Stimulated activated CD4-positive, alpha-beta T cell treated with anti-CD3 and anti-CD28 coated beads, Interleukin-2, amount 100 ng/mL, for 48 hours (primary cell): ENCODE measurements at regions not wholly inside any gene's neighbourhood (a gene's known extent, or its start where the extent isn't known, plus 50 kb on each side); places are given as distances from the start of the nearest gene placed in this dataset.

ENCODE experiments used
- DNase-seq, 2 donors: peaks; one replicate each; pipeline ENCODE4 v3.0.0-alpha.2; 2020

DNA sequence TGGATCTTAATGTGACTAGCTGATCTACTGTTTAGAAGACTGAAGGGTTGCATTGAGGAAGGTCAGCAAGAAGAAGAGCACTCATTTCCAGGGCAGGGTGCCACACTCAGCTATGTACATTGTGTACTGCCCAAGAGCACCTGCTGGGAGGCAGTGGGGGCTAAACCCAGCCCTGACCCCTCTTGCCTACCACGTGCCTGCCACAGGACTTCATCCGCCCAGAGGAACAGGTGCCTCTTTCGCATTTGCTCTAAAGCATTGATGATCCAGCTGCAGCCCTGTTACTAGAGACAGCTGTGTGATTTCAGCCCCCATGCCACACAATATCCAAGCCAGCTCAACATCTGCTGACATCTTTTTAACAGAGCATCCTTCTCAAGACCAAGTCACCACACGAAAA is 341.8 kb downstream of the LMX1A start:
- DNase-seq: no peak

DNA sequence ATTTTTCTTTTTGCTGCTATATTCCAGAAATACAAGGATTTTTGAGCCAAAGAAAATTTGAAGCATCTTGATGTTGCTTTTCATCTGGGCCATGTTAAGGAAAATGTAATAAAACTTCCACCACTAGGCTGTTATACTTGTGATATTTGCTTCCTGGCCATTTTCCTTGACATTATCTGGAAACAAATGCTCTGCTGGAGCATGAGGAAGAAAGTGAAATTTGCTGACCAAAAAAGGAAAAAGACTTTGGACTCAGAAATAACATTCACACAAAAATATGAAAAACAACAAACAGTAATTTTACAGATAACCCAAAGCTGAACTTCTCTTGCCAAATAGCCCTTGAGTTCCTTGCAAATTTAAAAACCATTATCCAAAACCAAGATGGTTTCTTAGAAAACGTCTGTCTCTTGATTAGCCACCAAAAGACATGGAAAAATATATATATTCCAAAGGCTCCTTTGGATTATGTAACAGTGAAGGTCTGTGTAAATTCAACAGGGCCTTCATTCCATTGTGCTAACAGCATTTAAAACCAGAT is 344.5 kb downstream of the LMX1A start:
- no peak for DNase-seq

DNA sequence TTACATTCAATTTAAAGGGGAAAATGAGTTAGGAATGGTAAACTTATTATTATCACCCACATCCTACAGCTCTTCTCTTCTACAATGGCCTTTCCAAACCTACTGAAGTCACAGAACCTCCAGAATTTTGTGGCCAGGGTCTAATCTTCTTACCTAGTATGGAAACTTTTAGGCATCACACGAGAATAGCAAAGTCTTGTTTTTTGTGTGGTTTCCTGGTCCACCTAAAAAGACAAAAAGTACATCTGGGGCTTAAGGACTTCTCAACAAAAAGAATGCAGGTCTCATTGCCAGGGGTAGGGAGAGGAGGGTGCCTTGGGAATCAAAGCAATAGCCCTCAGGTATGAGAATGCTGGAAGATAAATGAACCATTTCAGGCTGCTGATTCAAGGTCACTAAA is 345.3 kb downstream of the LMX1A start:
- no peak for DNase-seq

DNA sequence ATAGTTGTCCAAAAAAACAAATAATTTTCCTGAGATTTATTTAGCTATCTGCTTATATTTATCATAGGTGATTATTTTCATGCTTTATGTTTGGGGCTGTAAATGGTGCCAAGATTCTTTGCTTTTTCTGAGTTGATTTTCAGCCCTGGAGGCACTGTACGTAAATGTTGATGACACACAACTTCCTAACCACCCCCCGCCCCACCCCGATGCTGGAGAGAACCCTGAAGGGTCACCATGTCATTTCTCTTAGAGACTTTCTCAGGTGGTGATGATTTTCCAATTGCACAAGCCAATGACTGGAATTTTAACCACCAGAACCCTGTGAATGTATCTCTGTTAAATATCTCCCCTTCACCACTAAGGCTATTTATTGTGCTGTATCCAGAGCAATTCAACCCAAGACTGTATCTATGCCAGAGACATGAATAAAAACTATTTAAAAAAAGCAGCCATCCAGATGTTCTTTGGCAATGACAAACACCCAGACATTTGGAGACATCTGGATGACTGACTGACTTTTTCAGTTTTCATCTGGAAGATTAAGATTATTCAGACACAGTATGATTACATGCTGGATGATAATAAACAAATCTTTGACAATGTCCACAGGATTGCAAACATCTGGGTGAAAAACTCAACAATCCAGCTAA is 346.0 kb downstream of the LMX1A start:
- no peak for DNase-seq

DNA sequence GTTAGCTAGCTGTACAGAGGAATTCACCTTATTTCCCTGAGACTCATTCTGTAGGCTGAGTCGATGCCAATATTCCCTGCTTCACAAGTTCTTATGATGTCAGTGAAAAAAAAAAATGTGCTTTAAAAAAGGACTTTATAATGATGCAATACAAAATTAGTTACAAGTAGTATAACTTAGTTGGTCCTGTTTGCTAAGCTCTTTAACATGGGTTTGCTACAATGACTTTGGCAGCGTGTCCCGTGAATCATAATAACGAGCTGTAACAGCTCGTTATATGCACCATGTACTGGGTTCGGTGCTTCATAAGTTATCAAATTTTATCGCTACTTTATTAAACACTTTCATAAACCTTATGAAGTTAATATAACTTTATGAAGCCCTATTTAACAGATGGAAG is 349.7 kb downstream of the LMX1A start:
- no peak for DNase-seq

DNA sequence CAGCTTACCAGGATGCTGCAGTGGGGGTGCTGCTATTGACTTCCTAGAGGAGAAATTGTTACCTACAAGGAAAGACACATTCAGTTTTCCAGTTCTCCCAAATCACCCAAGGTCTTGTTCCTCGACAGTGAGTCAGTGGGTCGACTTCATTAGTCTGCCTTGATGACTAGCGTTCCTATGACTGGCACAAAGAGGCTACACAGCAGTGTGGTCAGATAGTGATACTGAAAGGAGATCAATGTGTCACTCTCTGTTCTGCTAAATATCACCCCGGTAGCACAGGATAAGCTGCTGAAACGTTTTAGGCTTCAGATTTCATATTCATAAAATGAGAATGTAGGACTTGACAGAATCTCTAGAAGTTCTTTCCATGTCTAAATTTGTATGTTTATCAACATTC is 357.4 kb downstream of the LMX1A start:
- no peak for DNase-seq

DNA sequence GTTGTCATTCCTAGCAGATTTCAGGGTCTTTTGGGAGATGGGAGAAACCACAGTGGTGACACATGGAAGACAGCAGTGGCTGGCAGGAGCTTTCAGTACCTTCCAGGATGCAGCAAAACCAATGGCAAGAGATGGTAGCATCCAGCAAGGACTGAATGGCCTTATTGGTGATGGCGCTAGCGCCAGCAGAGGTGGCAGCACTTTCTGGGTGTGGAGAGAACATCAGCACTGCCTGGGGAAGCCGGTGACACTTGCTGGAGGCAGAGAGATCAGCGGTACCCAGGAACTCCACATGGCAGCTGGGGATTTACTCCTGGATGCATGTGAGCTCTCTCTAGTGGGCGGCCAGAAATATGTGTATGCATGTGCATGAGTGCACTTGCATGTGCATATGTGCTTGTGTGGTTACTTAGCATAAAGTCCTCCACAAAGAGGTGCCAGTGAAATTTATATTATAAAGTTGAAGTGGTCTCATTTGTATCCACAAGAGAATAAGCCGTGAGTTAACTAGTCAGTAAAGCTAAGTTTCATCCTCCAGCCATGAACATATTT is 364.7 kb downstream of the LMX1A start:
- DNase-seq: no peak

DNA sequence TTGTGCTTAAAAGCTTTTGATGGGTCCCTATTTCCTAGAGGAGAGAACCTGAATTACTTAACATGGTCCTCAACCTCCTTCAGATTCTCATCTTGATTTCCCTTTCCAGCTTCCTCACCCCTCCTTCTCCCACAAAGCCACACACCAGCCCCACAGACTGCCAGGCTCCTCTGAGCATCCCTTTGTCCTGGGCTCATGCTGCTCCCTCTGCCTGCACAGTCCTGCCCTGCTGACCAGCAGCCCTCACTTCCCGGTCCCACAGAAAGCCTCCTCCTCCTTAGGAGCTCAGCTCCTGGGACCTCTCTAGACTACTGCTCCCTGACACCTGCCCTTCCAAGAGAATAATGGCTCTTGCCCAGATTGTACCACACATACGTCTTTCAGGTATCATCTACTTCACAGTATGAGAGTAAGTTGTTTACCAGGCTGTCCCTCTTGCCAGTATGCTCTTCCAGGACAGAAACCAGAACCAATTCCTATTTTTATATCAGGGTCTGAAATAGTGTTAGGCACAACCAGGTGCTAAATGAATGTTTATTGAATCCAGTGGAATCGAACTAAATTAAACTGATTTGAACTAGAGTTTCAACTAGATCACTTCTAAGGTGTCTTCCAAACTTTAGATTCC is 373.4 kb downstream of the LMX1A start:
- no peak for DNase-seq

DNA sequence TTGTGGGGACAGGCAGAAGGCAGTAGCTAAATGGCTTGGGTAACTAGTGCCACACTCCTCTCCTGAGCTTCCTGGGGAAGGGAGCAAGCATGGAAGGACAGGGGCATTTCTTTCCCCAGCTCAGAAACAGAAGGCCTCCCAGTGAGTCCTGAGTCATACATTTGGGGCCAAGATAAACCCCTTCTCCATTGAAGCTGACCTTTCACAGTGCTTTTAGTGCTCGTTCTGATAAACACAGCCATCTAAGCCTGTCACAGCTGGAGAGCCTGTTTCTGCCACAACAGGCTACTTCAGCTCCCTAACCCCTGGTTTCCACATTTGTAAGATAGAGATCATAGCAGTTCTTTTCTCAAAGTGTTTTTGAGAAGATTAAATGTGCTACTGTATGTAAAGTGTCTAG is 374.0 kb downstream of the LMX1A start:
- DNase-seq: no peak

DNA sequence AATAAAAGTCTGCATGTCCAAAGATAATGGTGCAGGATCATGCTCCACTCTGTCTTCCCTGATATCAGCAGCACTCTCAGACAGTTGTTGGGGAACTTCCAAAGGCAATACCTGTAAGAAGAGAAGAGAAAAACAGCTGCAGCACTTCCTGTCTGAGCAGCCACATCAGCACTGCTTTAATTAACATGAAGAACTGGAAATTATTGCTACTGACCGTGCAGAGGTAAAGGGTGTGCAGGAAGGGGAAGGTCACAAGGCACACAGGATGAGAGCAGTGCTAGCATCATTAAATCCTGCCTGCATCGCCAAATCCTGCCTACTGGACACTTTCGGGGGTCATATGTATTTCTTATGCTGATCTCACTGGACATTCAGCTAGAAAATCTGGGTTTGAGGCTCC is 379.0 kb downstream of the LMX1A start:
- no peak for DNase-seq

DNA sequence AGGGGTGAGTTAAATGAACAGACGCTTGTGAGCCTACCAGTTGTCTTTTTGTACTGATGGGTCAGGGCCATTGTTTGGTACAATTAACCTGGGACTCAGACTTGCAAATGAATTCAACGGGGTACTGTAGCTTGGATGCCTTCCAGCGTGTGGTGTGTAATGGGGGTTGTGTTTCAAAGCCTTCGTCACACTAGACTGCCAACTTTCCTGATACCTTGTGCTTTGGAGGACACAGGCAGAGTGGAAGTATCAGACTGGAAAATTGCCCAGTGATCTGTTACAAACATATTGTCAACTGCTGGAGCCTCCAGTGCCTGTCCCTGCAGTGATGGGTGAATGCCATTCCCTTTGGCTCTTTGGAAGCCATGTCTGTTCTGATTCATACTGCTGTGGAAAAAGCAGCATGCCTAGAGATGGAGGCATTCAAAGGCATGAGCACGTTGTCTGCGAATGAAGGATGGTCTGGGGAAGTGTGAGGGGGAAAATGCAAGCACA is 384.5 kb downstream of the LMX1A start:
- DNase-seq: no peak

DNA sequence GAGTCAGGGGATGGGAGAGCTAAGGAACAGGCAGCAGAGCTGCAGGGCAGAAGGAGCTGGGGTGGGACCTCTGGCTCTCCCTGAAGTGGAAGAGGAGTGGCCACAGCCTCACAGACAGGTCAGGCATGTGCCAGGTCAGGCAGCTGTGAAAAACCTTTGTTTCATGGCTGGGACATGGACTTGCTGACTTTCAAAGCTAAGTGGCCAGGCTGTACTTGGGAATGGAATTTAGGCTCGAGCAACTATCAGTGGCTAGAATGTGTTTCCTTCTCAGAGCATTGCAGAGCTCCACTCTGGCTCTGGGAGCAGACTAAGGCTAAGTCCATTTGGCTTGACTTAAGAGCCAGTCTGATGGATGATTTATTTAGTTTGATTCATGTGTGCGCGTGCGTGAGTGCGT is 385.1 kb downstream of the LMX1A start:
- no peak for DNase-seq

DNA sequence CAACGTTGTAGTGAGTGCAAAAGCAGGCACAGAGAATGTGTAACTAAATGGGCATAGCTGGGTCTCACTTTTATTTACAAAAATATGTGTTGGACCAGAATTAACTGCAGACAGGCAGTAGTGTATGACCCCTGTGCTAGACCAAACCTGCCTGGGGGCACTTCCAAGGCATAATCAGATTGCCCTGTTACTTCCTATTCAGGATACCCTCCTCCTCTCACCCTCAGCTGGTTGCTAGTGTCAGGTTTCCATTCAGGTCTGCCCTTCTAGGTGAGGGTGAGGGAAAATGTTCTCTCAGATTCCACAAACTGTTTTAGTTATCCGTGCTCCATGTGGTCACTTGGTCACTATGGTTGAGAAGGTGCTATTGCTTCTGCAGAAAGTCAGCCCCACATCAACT is 387.3 kb downstream of the LMX1A start:
- no peak for DNase-seq

DNA sequence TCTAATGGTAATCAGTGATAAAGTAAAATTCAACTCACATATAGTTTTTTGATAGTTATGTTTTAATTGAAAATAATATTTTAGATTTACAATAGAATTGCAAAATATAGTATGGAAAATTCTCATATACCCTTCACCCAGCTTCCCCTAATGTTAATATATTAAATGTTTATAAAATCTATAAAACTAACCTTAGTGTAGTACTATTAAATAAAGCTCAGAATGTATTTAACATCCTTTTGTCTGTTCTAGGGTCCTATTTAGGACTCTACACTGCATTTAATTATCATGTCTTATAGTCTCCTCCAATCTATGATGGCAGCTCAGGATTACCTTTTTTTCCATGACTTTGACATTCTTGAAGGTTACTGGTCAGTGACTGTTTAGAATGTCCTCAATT is 389.2 kb downstream of the LMX1A start:
- no peak for DNase-seq

DNA sequence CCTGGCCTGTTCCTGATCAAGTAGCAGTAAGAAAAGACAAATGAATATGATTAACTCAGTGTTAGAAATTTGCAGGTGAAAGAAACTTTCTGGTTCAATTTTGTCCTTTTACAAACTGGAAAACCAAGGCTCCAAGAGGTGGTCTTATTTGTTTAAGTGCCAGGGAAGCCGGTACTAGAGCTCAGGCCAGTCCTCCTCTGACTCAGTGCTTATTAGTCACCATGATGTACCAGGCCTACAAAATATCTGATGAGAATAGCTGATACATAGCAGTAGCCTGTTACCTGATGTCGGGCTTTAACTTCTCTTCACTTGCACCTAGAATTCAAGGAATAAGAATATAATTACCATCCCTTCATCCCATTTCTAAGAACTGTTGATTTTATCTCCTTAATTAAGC is 394.8 kb downstream of the LMX1A start:
- DNase-seq: no peak

DNA sequence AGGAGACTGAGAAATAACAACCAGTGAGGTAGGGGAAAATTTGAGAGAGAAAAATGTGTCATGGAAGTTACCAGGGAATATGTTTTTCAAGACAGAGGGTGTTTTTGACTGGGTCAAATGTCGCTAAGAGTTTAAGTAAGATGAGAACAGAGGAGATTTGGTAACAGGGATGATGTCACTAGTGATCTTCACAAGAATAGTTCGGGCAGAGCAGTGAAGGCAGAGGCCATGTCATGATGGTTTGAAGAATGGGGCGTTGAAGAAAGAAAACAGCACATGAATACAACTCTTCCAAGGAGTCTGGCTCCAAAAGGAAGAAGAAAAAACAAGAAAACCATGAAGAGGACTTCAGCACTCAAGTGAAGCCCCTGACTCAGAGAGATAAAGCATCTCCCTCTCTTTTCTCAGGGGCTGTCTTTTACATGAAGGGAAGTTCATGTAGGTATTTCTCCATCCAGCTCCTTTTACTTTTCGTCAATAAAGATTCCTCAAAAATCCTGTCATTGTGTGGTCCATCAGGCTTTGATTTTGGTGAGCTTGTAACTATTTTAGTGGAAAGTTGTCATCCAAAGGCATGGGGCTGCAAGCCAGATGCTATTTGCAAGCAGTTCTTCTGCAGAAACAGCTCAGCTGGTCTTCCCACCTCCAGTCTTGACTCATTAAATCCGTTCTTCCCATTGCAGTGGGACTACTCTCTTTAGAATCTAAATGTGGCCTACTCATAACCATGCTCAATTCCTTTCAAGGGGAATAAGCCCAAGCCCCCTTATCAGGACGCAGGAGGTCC is 397.3 kb downstream of the LMX1A start:
- DNase-seq: no peak

DNA sequence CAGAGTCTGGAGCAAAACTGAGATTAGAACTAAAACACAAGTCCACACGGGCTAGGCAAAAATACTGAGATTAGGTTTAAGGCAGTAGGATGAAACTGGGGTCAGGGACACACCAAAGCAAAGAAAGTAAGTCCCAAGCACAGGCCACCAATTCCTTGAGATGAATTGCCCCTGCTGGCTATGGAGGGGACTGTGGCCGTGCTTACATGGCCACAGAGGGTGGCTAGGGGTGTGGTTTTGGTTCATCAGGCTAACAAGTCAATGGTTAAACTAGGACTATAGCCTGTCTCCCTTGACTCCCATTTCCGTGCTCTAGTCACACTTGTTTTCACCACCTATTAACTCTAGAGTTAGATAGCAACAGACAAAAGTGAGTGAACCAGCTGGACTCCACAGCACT is 394.8 kb downstream of the PBX1 start:
- DNase-seq: no peak

DNA sequence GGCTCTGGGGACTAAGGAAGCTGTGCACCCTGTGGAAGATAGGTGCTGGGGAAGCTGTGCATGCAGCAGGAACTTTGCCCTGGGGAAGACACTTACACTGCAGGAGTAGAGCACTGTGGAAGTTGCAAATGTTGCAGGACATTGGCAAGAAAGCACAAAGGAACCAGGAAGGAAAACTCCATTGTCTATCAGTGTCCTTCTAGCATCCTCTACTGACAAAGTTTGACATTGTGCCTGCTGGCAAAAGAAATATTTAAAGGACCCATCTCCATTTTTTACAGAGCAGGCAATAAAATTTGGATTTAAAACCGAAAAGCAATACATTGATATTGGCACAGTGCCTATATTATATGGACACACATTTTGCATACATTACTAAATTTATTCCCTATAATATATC is 394.1 kb downstream of the PBX1 start:
- DNase-seq: no peak

DNA sequence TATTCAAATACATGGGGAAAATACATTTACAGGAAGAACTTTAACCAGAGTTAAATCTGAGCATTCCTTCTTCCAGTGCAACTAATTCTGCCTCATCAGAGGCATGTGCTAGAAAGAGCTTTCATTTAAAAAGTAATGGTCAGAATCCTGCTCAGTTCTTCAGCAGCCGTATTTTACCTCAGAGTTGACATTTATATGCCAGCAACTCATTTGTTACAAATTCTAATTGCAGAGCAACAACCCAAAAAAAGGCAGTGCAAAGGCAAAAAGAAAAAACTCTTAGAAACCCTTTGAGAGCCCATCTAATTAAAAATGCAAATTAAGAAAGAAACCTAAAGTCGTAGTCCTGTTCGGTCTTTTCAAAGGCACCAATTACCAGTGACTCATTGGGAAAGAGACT is 392.5 kb downstream of the PBX1 start:
- no peak for DNase-seq

DNA sequence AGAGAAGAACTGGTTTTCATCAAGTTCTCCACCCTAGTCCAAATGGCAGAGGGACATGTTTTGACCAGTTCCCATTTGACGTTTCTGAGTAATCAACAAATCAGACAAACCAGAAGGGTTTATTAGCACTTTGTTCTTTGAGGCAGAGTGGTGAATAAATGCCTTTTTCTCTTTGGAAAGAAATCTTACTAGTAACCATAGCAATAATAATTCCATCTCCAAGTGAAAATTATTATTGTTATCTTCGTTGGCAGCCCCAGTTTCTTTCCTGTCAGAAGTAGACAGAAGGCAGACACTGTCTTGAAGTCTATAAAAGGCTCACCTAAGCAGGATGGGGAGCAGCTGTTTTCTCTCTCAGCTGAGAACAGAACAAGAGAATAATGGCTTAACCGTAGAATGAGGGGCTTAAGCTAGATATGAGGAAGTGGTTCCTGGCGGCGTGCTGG is 391.6 kb downstream of the PBX1 start:
- no peak for DNase-seq

DNA sequence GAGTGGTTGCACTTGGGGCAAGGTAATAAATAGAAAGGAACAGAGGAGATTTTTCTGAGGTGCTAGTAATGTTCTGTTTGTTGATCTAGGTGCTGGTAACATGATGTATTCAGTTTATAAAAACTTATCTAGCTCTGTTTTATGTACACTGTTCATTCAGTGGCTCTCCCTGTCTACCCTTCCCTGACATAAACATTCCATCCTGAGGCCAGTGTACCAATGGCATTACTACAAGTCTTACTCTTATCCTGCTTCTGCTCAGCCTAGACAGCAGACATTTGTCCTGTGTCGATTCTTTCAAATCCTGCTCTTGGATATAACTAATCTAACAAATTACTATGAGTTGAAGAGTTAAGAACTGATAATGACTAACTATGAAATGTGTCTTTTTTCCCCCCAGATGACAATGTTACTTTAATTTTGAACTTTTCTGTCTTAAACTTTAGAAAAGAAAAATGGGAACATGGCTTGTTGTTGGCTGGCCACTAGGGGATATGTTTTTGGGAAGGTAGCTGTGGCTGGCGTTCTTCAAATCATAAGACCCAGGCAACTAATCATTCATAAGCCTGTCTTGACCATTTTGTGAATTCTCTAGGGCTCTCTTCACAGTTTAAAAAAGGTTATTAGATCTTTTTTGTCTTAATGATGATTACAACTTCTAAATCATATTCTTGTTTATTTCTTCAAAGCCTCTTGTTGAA is 390.9 kb downstream of the PBX1 start:
- no peak for DNase-seq

DNA sequence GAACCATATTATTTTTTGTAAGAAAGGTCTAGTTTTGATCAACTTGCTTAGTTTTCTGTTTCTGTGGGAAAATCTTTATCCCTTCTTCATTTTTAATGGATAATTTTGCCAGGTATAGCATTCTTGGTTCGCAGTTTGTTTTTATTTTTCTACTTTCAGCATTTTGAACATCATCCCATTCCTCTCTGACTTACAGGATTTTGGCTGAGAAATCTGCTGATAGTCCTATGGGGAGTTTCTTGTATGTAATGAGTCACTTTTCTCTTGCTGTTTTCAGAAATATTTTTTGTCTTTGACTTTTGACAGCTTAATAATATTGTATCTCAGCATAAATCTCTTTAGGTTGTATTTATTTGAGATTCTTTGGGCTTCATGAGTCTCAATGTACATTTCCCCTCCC is 389.1 kb downstream of the PBX1 start:
- no peak for DNase-seq

DNA sequence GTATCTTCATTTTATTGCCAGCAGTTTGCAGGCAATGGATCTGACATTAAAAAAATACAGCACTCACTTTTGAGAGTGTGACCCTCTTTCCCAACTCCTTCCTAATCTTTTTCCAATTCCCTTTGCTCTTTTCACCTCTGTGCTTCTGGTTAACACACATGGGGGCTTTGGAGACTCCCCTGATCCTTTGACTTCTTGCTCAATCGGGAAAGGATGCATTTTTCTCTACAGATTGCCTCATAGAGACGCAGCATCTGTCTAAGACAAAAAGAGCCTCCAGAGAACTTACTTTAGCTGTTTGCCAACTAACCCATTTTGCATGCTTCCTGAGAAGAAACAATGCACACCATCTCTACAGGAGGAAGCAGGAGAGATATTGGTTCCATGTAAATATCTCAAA is 378.3 kb downstream of the PBX1 start:
- DNase-seq: no peak
